Activated B cell treated with CpG ODN at 0.5 μM for 24 hours (primary cell): ENCODE measurements at regions not wholly inside any gene's neighbourhood (a gene's known extent, or its start where the extent isn't known, plus 50 kb on each side); places are given as distances from the start of the nearest gene placed in this dataset.
"Not testable (repeated sequence)": the region's sequence is repeated elsewhere in the genome, so short reads cannot be mapped to it uniquely, and the experiment has no call there.

Experiments
- ATAC-seq: fragments of 200-7000 bp; cut with Tn5 transposase; one replicate; pipeline ENCODE4 v1.10.0; 2021; ENCODE audit warnings: low read depth, mild to moderate bottlenecking, moderate library complexity
- CTCF ChIA-PET: fragments of 350-600 bp; sonication (Branson Sonifier 250); formaldehyde crosslinking; loops from one replicate; lab custom pipeline; 2021; ENCODE audit warnings: antibody characterized with exemption; lab: Charles Lee
- POLR2A ChIA-PET: fragments of 350-600 bp; sonication (Branson Sonifier 250); formaldehyde crosslinking; loops from one replicate; lab custom pipeline; 2021; ENCODE audit warnings: antibody characterized with exemption; lab: Charles Lee
- DNase-seq: peaks from one replicate; pipeline ENCODE4 v3.0.0; 2022
- H3K27ac Mint-ChIP-seq: one replicate; pipeline ENCODE4 v1.8.0; 2020; ENCODE audit warnings: mixed read lengths
- H3K27me3 Mint-ChIP-seq: one replicate; pipeline ENCODE4 v1.8.0; 2021; ENCODE audit warnings: mixed read lengths
- H3K36me3 Mint-ChIP-seq: one replicate; pipeline ENCODE4 v1.8.0; 2021; ENCODE audit warnings: low read depth, mixed read lengths
- H3K4me1 Mint-ChIP-seq: one replicate; pipeline ENCODE4 v1.8.0; 2021; ENCODE audit warnings: mixed read lengths
- H3K4me3 Mint-ChIP-seq: one replicate; pipeline ENCODE4 v1.8.0; 2020; ENCODE audit warnings: mild to moderate bottlenecking, mixed read lengths
- H3K9me3 Mint-ChIP-seq: one replicate; pipeline ENCODE4 v1.8.0; 2020; ENCODE audit warnings: mixed read lengths
- CTCF ChIP-seq: fragments of 200-600 bp; IDR thresholded peaks from one replicate; pipeline ENCODE4 v1.8.0; 2022; ENCODE audit warnings: antibody characterized with exemption, mild to moderate bottlenecking
- intact Hi-C: fragments of 100-400 bp; cut with micrococcal nuclease; formaldehyde crosslinking; loops from one replicate; pipeline ENCODE4 v1.15.1; 2024

GRCh38 chr7:112540839-112541577 is 60.2 kb downstream of the LSMEM1 start:
- no peak overlapping the region for H3K4me3 Mint-ChIP-seq
- TF ChIP-seq CTCF, result no peak
- POLR2A ChIA-PET, result no interaction called here
- CTCF ChIA-PET, result no interaction called here
- H3K4me1 Mint-ChIP-seq, result no peaks in the 10 kb centered on the region
- DNase-seq, result no peak
- ATAC-seq, result no peak
- intact Hi-C loops, result no loop called here
- H3K36me3 Mint-ChIP-seq, result no peaks in the 10 kb centered on the region
- H3K27me3 Mint-ChIP-seq, result no peaks in the 10 kb centered on the region
- H3K27ac Mint-ChIP-seq, result no peak overlapping the region
- H3K9me3 Mint-ChIP-seq, result peaks cover 3% of the 10 kb centered on the region

- H3K9me3 Mint-ChIP-seq, result peaks cover 3% of the 10 kb centered on the region
These were observed 66.1 kb downstream of the LSMEM1 start for GRCh38 chr7:112546723-112547513.

GRCh38 chr7:112547916-112548315 is 67.1 kb downstream of the LSMEM1 start:
- peaks cover 1% of the 10 kb centered on the region for H3K27me3 Mint-ChIP-seq
- intact Hi-C loops, result no loop called here
- ChIA-PET CTCF (interaction anchor here (1.1 kb wide), 1 partner anchor 352 kb away, joined by 5 read pairs; no protein-coding TSS in a partner anchor), POLR2A (no interaction called here)
- no peak overlapping the region for H3K4me3 Mint-ChIP-seq
- H3K9me3 Mint-ChIP-seq, result peaks cover 3% of the 10 kb centered on the region
- no peak for ATAC-seq
- no peaks in the 10 kb centered on the region for H3K4me1 Mint-ChIP-seq
- H3K36me3 Mint-ChIP-seq, result no peaks in the 10 kb centered on the region
- H3K27ac Mint-ChIP-seq, result no peak overlapping the region
- no peak for TF ChIP-seq CTCF
- no peak for DNase-seq

More at GRCh38 chr7:112546723-112547513, 66.1 kb downstream of the LSMEM1 start:
- DNase-seq (no peak), ATAC-seq (no peak)
- TF ChIP-seq CTCF, result no peak
- H3K27ac Mint-ChIP-seq, result no peak overlapping the region
- POLR2A ChIA-PET, result no interaction called here
- peaks cover 1% of the 10 kb centered on the region for H3K27me3 Mint-ChIP-seq
- CTCF ChIA-PET, result no interaction called here
- no peaks in the 10 kb centered on the region for H3K4me1 Mint-ChIP-seq
- intact Hi-C loops, result no loop called here
- H3K4me3 Mint-ChIP-seq, result no peak overlapping the region
- H3K36me3 Mint-ChIP-seq, result no peaks in the 10 kb centered on the region

GRCh38 chr7:112550468-112551060 is 69.8 kb downstream of the LSMEM1 start:
- ATAC-seq, result peak; percentile 49
- TF ChIP-seq CTCF, result no peak
- Mint-ChIP-seq H3K36me3 (no peaks in the 10 kb centered on the region), H3K9me3 (no peaks in the 10 kb centered on the region), H3K27me3 (peaks cover 1% of the 10 kb centered on the region), H3K4me3 (no peak overlapping the region), H3K27ac (no peak overlapping the region), H3K4me1 (no peaks in the 10 kb centered on the region)
- no peak for DNase-seq
- ChIA-PET POLR2A (no interaction called here), CTCF (interaction anchor here (0.6 to 3.0 kb wide), 9 partner anchors 7 to 1550 kb away, joined by 3 to 81 read pairs (median 4); no protein-coding TSS in a partner anchor)
- intact Hi-C loops, result loop anchor here (1.0 to 2.0 kb wide), 7 partner anchors 319 to 1148 kb away; no protein-coding TSS in a partner anchor

GRCh38 chr7:112551521-112551920 is 70.7 kb downstream of the LSMEM1 start:
- H3K27ac Mint-ChIP-seq, POLR2A ChIA-PET, H3K4me1 Mint-ChIP-seq, H3K36me3 Mint-ChIP-seq, H3K27me3 Mint-ChIP-seq, ATAC-seq, DNase-seq, H3K4me3 Mint-ChIP-seq, H3K9me3 Mint-ChIP-seq: not testable (repeated sequence)
- intact Hi-C loops, result loop anchor here (2.0 kb wide), 2 partner anchors 563 to 1147 kb away; no protein-coding TSS in a partner anchor
- CTCF ChIA-PET, result interaction anchor here (3.0 kb wide), 2 partner anchors 346 to 873 kb away, joined by 47 to 81 read pairs; no protein-coding TSS in a partner anchor
